GM23338 (cell line): ENCODE measurements at regions not wholly inside any gene's neighbourhood (a gene's known extent, or its start where the extent isn't known, plus 50 kb on each side); places are given as distances from the start of the nearest gene placed in this dataset.

Experiments
- ATAC-seq: fragments of 200-7000 bp; cut with Tn5 transposase; 3 replicates; pipeline ENCODE4 v1.9.1; 2020
- DNase-seq: peaks from one replicate; pipeline ENCODE4 v3.0.0-alpha.2; 2015; ENCODE audit warnings: low spot score
- H2AFZ ChIP-seq: fragments of 200-600 bp; sonication (generic); 2 replicates; pipeline ENCODE4 v1.8.0; 2016; ENCODE audit warnings: antibody characterized with exemption, mild to moderate bottlenecking, moderate library complexity
- H3F3A ChIP-seq: fragments of 200-600 bp; sonication (generic); replicated peaks from 2 replicates; pipeline ENCODE4 v1.8.0; 2017; ENCODE audit warnings: antibody characterized with exemption, mixed run types, low read depth
- H3K27ac ChIP-seq: fragments of 200-600 bp; sonication (generic); 2 replicates; pipeline ENCODE4 v1.6.1; 2016; ENCODE audit warnings: low read depth
- H3K27me3 ChIP-seq: fragments of 200-600 bp; sonication (generic); 2 replicates; pipeline ENCODE4 v1.8.0; 2016; ENCODE audit warnings: mild to moderate bottlenecking, mixed run types, moderate library complexity; ENCODE audit not compliant: insufficient read depth
- H3K36me3 ChIP-seq: fragments of 200-600 bp; sonication (generic); 2 replicates; pipeline ENCODE4 v1.8.0; 2016; ENCODE audit warnings: mild to moderate bottlenecking; ENCODE audit not compliant: insufficient read depth
- H3K4me1 ChIP-seq: fragments of 200-600 bp; sonication (generic); 2 replicates; pipeline ENCODE4 v1.8.0; 2016; ENCODE audit warnings: mild to moderate bottlenecking, moderate library complexity; ENCODE audit not compliant: insufficient read depth
- H3K4me2 ChIP-seq: fragments of 200-600 bp; sonication (generic); 2 replicates; pipeline ENCODE4 v1.7.1; 2017; ENCODE audit warnings: mixed run types
- H3K4me3 ChIP-seq: fragments of 200-600 bp; sonication (generic); 2 replicates; pipeline ENCODE4 v1.6.1; 2016; ENCODE audit warnings: mixed run types
- H3K79me2 ChIP-seq: fragments of 200-600 bp; sonication (generic); replicated peaks from 2 replicates; pipeline ENCODE4 v1.8.0; 2017; ENCODE audit warnings: mild to moderate bottlenecking; ENCODE audit not compliant: insufficient read depth
- H3K9me2 ChIP-seq: fragments of 200-600 bp; sonication (generic); 2 replicates; pipeline ENCODE4 v1.8.0; 2017; ENCODE audit not compliant: insufficient read depth
- H4K20me1 ChIP-seq: fragments of 200-600 bp; sonication (generic); replicated peaks from 2 replicates; pipeline ENCODE4 v1.8.0; 2017; ENCODE audit warnings: mild to moderate bottlenecking; ENCODE audit not compliant: insufficient read depth
- H3K27ac Mint-ChIP-seq: 2 replicates; pipeline ENCODE4 v1.8.0; 2020; ENCODE audit warnings: inconsistent platforms, mild to moderate bottlenecking, moderate library complexity, mixed read lengths
- H3K27me3 Mint-ChIP-seq: 3 replicates; pipeline ENCODE4 v1.8.0; 2022; ENCODE audit warnings: low read depth, mild to moderate bottlenecking, moderate library complexity, mixed read lengths, inconsistent platforms; ENCODE audit not compliant: insufficient read depth, poor library complexity
- H3K36me3 Mint-ChIP-seq: 3 replicates; pipeline ENCODE4 v1.8.0; 2021; ENCODE audit warnings: low read depth, mild to moderate bottlenecking, inconsistent platforms, moderate library complexity, mixed read lengths
- H3K4me1 Mint-ChIP-seq: 3 replicates; pipeline ENCODE4 v1.8.0; 2020; ENCODE audit warnings: mild to moderate bottlenecking, inconsistent platforms, mixed read lengths
- H3K4me3 Mint-ChIP-seq: 3 replicates; pipeline ENCODE4 v1.8.0; 2021; ENCODE audit warnings: moderate library complexity, mild to moderate bottlenecking, inconsistent platforms, mixed read lengths
- H3K9me3 Mint-ChIP-seq: 3 replicates; pipeline ENCODE4 v1.8.0; 2020; ENCODE audit warnings: moderate library complexity, mild to moderate bottlenecking, inconsistent platforms, mixed read lengths
- STAT1 ChIP-seq: IDR thresholded peaks from one replicate; pipeline ENCODE4 v1.6.1; 2016; ENCODE audit warnings: antibody characterized with exemption; ENCODE audit not compliant: unreplicated experiment
- ZNF114 ChIP-seq: fragments of 250-450 bp; sonication (Bioruptor Pico); IDR thresholded peaks from 2 replicates; pipeline ENCODE4 v1.5.0; 2020; ENCODE audit warnings: mild to moderate bottlenecking, moderate library complexity
- ZNF331 ChIP-seq: fragments of 250-450 bp; sonication (Bioruptor Pico); IDR thresholded peaks from 2 replicates; pipeline ENCODE4 v1.5.0; 2020; ENCODE audit warnings: low read depth, mild to moderate bottlenecking, moderate library complexity
- ZNF462 ChIP-seq: fragments of 250-450 bp; sonication (Bioruptor Pico); IDR thresholded peaks from 2 replicates; pipeline ENCODE4 v1.5.0; 2020; ENCODE audit warnings: mild to moderate bottlenecking, moderate library complexity
- TF ChIP-seq, protein P1 (sequence below): IDR thresholded peaks from 2 replicates; pipeline ENCODE4 v1.6.1; 2016; ENCODE audit warnings: antibody characterized with exemption
- TF ChIP-seq, protein P2 (sequence below), 2 experiments: fragments of 200-600 bp in 1 of 2; sonication (generic) in 1 of 2; conservative IDR thresholded peaks; 2 replicates each; pipeline versions ENCODE4 v1.5.1 to v1.6.1; 2016 to 2017; ENCODE audit warnings: antibody characterized with exemption in 2 of 2, low read depth in 2 of 2, mild to moderate bottlenecking in 2 of 2, moderate library complexity in 1 of 2

DNA sequence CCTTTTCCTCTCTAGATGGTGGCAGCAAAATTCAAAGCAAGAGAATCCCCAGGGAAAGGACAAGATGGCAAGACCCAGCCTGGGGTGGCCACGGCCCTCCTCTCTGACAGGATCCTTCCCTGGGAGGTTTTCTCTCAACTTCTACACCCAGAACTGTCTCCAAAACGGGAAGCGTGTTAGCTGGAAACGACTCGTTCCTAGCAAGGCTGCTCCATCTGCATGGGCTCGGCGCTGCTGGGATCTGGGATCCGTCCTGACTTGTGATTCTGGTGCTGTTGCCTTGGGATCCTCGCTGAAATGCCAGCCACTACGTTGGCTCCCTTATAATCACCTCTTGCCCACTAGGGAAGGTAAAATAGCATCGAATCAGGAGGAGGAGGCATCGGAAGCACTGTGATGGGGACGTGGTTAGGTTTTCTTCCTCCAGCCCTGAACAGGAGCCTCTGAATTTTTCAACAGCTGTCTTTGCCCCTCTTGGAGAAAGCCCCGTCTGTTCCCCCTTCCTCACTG, 514.8 kb upstream of the MYT1L start (continued):
- no peak for TF ChIP-seq ZNF462 (CRISPR knock-in tag)

DNA sequence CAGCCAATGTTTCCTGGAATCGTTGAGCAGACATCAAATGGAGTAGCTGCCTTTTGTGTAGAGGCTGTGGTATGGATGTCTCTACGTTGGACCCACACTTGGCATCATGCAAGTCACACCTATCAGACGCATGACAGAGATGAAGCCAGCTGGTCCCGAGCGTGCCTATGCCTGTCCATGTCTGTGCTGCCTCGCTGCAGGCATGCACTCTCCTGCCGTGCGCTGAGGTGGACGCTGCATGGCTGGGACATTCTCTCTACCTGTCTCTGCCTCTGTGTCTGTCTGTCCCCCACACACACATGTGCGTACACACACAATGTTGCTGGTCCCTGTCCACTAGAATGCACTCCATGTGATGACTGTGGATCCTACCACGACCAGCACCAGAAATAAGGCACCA, 514.2 kb upstream of the MYT1L start:
- H3F3A ChIP-seq, result no peaks in the 10 kb centered on the region
- no peak for ATAC-seq
- Mint-ChIP-seq H3K4me3 (no peak overlapping the region), H3K4me1 (peaks cover 7% of the 10 kb centered on the region), H3K27me3 (peaks cover 2% of the 10 kb centered on the region), H3K27ac (no peak overlapping the region), H3K9me3 (no peaks in the 10 kb centered on the region), H3K36me3 (no peaks in the 10 kb centered on the region)
- H3K79me2 ChIP-seq, result no peaks in the 10 kb centered on the region
- H3K4me3 ChIP-seq, result no peak overlapping the region
- H3K27ac ChIP-seq, result no peak overlapping the region
- H3K36me3 ChIP-seq, result no peaks in the 10 kb centered on the region
- no peak for DNase-seq
- H4K20me1 ChIP-seq, result no peaks in the 10 kb centered on the region
- H3K4me2 ChIP-seq, result no peak overlapping the region
- H3K9me2 ChIP-seq, result peaks cover 4% of the 10 kb centered on the region; the same call in 1 of the 2 replicates
- H3K27me3 ChIP-seq, result no peaks in the 10 kb centered on the region
- H3K4me1 ChIP-seq, result no peaks in the 10 kb centered on the region
- H2AFZ ChIP-seq, result no peak overlapping the region
- TF ChIP-seq, protein P1, sequence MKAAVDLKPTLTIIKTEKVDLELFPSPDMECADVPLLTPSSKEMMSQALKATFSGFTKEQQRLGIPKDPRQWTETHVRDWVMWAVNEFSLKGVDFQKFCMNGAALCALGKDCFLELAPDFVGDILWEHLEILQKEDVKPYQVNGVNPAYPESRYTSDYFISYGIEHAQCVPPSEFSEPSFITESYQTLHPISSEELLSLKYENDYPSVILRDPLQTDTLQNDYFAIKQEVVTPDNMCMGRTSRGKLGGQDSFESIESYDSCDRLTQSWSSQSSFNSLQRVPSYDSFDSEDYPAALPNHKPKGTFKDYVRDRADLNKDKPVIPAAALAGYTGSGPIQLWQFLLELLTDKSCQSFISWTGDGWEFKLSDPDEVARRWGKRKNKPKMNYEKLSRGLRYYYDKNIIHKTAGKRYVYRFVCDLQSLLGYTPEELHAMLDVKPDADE, result no peak
- TF ChIP-seq ZNF114 (CRISPR knock-in tag), result no peak
- TF ChIP-seq STAT1, result no peak
- TF ChIP-seq, protein P2, sequence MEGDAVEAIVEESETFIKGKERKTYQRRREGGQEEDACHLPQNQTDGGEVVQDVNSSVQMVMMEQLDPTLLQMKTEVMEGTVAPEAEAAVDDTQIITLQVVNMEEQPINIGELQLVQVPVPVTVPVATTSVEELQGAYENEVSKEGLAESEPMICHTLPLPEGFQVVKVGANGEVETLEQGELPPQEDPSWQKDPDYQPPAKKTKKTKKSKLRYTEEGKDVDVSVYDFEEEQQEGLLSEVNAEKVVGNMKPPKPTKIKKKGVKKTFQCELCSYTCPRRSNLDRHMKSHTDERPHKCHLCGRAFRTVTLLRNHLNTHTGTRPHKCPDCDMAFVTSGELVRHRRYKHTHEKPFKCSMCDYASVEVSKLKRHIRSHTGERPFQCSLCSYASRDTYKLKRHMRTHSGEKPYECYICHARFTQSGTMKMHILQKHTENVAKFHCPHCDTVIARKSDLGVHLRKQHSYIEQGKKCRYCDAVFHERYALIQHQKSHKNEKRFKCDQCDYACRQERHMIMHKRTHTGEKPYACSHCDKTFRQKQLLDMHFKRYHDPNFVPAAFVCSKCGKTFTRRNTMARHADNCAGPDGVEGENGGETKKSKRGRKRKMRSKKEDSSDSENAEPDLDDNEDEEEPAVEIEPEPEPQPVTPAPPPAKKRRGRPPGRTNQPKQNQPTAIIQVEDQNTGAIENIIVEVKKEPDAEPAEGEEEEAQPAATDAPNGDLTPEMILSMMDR (conservative IDR thresholded peaks at IDR 0.05; ENCODE audit: low read depth in 2 of 2), result no peak
- no peak for TF ChIP-seq ZNF331 (CRISPR knock-in tag)
- no peak for TF ChIP-seq ZNF462 (CRISPR knock-in tag)
